CD4-positive, alpha-beta T cell (primary cell): ENCODE measurements at regions not wholly inside any gene's neighbourhood (a gene's known extent, or its start where the extent isn't known, plus 50 kb on each side); places are given as distances from the start of the nearest gene placed in this dataset.

Source experiments
- ATAC-seq: fragments of 200-7000 bp; cut with Tn5 transposase; one replicate; pipeline ENCODE4 v1.10.0; 2022; ENCODE audit warnings: mild to moderate bottlenecking; ENCODE audit not compliant: poor library complexity
- CTCF ChIA-PET: fragments of 350-600 bp; sonication (Branson Sonifier 250); formaldehyde crosslinking; loops from one replicate; lab custom pipeline; 2021; ENCODE audit warnings: antibody characterized with exemption, inconsistent platforms; lab: Charles Lee
- POLR2A ChIA-PET: fragments of 350-600 bp; sonication (Branson Sonifier 250); formaldehyde crosslinking; loops from one replicate; lab custom pipeline; 2021; ENCODE audit warnings: antibody characterized with exemption, inconsistent platforms; lab: Charles Lee
- DNase-seq, 14 experiments: peaks; one replicate each; pipeline ENCODE4 v3.0.0-alpha.2; 2013 to 2020; ENCODE audit warnings: mixed read lengths in 2 of 14
- H3K27ac ChIP-seq, 2 donors: one replicate each; pipeline versions ENCODE4 v1.5.1 to v1.7.0; 2013; ENCODE audit warnings: low read length in 2 of 2, low read depth in 1 of 2, mild to moderate bottlenecking in 1 of 2
- H3K27me3 ChIP-seq, 2 experiments: 1 replicate in 1 of 2; 2 replicates in 1 of 2; pipeline versions ENCODE4 v1.6.1 to v1.7.0; 2013; ENCODE audit warnings: low read length in 2 of 2, control low read depth in 1 of 2, mild to moderate bottlenecking in 1 of 2, moderate library complexity in 1 of 2; ENCODE audit not compliant: insufficient read depth in 2 of 2, control insufficient read depth in 1 of 2
- H3K36me3 ChIP-seq: one replicate; pipeline ENCODE4 v1.6.1; 2013; ENCODE audit warnings: low read length, control low read depth; ENCODE audit not compliant: insufficient read depth
- H3K4me1 ChIP-seq: one replicate; pipeline ENCODE4 v1.6.1; 2013; ENCODE audit warnings: low read length, control low read depth; ENCODE audit not compliant: insufficient read depth
- H3K4me3 ChIP-seq: one replicate; pipeline ENCODE4 v1.5.1; 2013; ENCODE audit warnings: mild to moderate bottlenecking, low read length, moderate library complexity
- H3K9me3 ChIP-seq, 2 experiments: 1 replicate in 1 of 2; 2 replicates in 1 of 2; pipeline versions ENCODE4 v1.6.1 to v1.7.0; 2013; ENCODE audit warnings: low read length in 2 of 2, mild to moderate bottlenecking in 2 of 2, control low read depth in 1 of 2, moderate library complexity in 1 of 2; ENCODE audit not compliant: control insufficient read depth in 1 of 2, insufficient read depth in 1 of 2
- H3K27ac Mint-ChIP-seq: one replicate; pipeline ENCODE4 v1.8.0; 2020; ENCODE audit warnings: mixed read lengths
- H3K27me3 Mint-ChIP-seq: one replicate; pipeline ENCODE4 v1.8.0; 2021; ENCODE audit warnings: mixed read lengths
- H3K36me3 Mint-ChIP-seq: one replicate; pipeline ENCODE4 v1.8.0; 2021; ENCODE audit warnings: low read depth, mixed read lengths
- H3K4me1 Mint-ChIP-seq: one replicate; pipeline ENCODE4 v1.8.0; 2021; ENCODE audit warnings: low read depth, mixed read lengths
- H3K4me3 Mint-ChIP-seq: one replicate; pipeline ENCODE4 v1.8.0; 2020; ENCODE audit warnings: mild to moderate bottlenecking, mixed read lengths
- H3K9me3 Mint-ChIP-seq: one replicate; pipeline ENCODE4 v1.8.0; 2020; ENCODE audit warnings: mixed read lengths
- CTCF ChIP-seq: fragments of 200-600 bp; IDR thresholded peaks from one replicate; pipeline ENCODE4 v1.8.0; 2022; ENCODE audit warnings: antibody characterized with exemption, mild to moderate bottlenecking
- intact Hi-C, 2 experiments: fragments of 100-400 bp; cut with DNase I in 1 of 2; cut with micrococcal nuclease in 1 of 2; formaldehyde crosslinking; loops; one replicate each; pipeline versions ENCODE4 v1.15.1 to v1.9.0; 2023 to 2025; cut with DNase I, micrococcal nuclease

GRCh38 chr1:193791746-193792145 is 605.3 kb upstream of the B3GALT2 start:
- no peak for TF ChIP-seq CTCF
- Histone ChIP-seq H3K27ac (no peak overlapping the region), H3K36me3 (no peaks in the 10 kb centered on the region), H3K9me3 (no peaks in the 10 kb centered on the region), H3K4me1 (no peaks in the 10 kb centered on the region), H3K27me3 (no peaks in the 10 kb centered on the region), H3K4me3 (no peak overlapping the region)
- no peaks in the 10 kb centered on the region for H3K36me3 Mint-ChIP-seq
- DNase-seq (no peak), ATAC-seq (no peak)
- H3K4me3 Mint-ChIP-seq, result no peak overlapping the region
- intact Hi-C loops, result no loop called here
- POLR2A ChIA-PET, result no interaction called here
- H3K9me3 Mint-ChIP-seq, result no peaks in the 10 kb centered on the region
- no peaks in the 10 kb centered on the region for H3K27me3 Mint-ChIP-seq
- no peak overlapping the region for H3K27ac Mint-ChIP-seq
- H3K4me1 Mint-ChIP-seq, result no peaks in the 10 kb centered on the region
- CTCF ChIA-PET, result no interaction called here

GRCh38 chr1:193787061-193787460 is 600.6 kb upstream of the B3GALT2 start:
- H3K27ac ChIP-seq, result no peak overlapping the region
- no peaks in the 10 kb centered on the region for H3K9me3 ChIP-seq
- DNase-seq, result no peak
- CTCF ChIA-PET, result no interaction called here
- intact Hi-C loops, result no loop called here
- Mint-ChIP-seq H3K27ac (no peak overlapping the region), H3K36me3 (no peaks in the 10 kb centered on the region), H3K4me3 (no peak overlapping the region), H3K27me3 (no peaks in the 10 kb centered on the region), H3K9me3 (no peaks in the 10 kb centered on the region), H3K4me1 (no peaks in the 10 kb centered on the region)
- no peaks in the 10 kb centered on the region for H3K36me3 ChIP-seq
- no peaks in the 10 kb centered on the region for H3K4me1 ChIP-seq
- no peak overlapping the region for H3K4me3 ChIP-seq
- no peak for ATAC-seq
- TF ChIP-seq CTCF, result no peak
- POLR2A ChIA-PET, result no interaction called here
- H3K27me3 ChIP-seq, result no peaks in the 10 kb centered on the region

GRCh38 chr1:193785850-193786420 is 599.5 kb upstream of the B3GALT2 start:
- Mint-ChIP-seq H3K36me3 (no peaks in the 10 kb centered on the region), H3K27ac (no peak overlapping the region), H3K27me3 (no peaks in the 10 kb centered on the region), H3K4me1 (no peaks in the 10 kb centered on the region), H3K9me3 (no peaks in the 10 kb centered on the region), H3K4me3 (no peak overlapping the region)
- CTCF ChIA-PET, result no interaction called here
- no peak for TF ChIP-seq CTCF
- H3K27me3 ChIP-seq, result no peaks in the 10 kb centered on the region
- H3K27ac ChIP-seq, result no peak overlapping the region
- no peak overlapping the region for H3K4me3 ChIP-seq
- no peak for ATAC-seq
- H3K36me3 ChIP-seq, result no peaks in the 10 kb centered on the region
- POLR2A ChIA-PET, result interaction anchor here (0.5 kb wide), 1 partner anchor 78 kb away, joined by 3 read pairs; no protein-coding TSS in a partner anchor
- DNase-seq, result no peak
- H3K4me1 ChIP-seq, result no peaks in the 10 kb centered on the region
- intact Hi-C loops, result no loop called here
- H3K9me3 ChIP-seq, result no peaks in the 10 kb centered on the region
